Adrenal gland (tissue), 5 donors: ENCODE measurements at regions not wholly inside any gene's neighbourhood (a gene's known extent, or its start where the extent isn't known, plus 50 kb on each side); places are given as distances from the start of the nearest gene placed in this dataset.

Experiments
- POLR2A ChIP-seq, 2 donors: fragments of 450-650 bp; IDR thresholded peaks; one replicate each; pipeline ENCODE4 v1.6.1; 2017; ENCODE audit warnings: antibody characterized with exemption in 2 of 2, mild to moderate bottlenecking in 2 of 2, moderate library complexity in 1 of 2
- TF ChIP-seq, protein P1 (sequence below), 6 experiments: fragments of 450-650 bp in 4 of 6; fragments of 200-600 bp in 2 of 6; sonication (generic) in 1 of 6; IDR thresholded peaks; 1 replicate in 5 of 6; 2 replicates in 1 of 6; pipeline versions ENCODE4 v1.5.1 to v1.8.0; 2016 to 2021; ENCODE audit warnings: antibody characterized with exemption in 6 of 6, mild to moderate bottlenecking in 2 of 6, moderate library complexity in 1 of 6
- donor health status: DM: no; HTN: no; CAD: no.

DNA sequence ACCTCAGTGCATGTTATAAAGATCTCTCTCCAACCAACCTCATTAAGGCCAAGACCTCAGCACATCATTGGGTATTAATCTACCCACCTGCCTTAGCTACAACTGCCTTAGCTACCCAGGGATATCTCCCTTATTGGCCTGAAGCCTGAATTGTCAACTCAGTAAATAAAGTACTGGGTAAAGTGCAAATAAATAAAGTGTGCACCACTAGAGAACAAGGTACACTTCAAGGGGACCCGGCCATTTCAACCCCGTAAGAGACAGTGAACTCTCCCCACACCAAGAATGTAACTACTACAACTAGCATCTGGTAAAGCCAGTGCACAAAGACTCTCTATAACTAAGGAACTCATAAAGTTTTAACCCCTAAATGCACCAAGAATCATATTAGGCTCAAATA is 61.7 kb upstream of the POU3F4 start:
- no peak for TF ChIP-seq POLR2A (IDR thresholded peaks at IDR 0.05)
- TF ChIP-seq, protein P1, sequence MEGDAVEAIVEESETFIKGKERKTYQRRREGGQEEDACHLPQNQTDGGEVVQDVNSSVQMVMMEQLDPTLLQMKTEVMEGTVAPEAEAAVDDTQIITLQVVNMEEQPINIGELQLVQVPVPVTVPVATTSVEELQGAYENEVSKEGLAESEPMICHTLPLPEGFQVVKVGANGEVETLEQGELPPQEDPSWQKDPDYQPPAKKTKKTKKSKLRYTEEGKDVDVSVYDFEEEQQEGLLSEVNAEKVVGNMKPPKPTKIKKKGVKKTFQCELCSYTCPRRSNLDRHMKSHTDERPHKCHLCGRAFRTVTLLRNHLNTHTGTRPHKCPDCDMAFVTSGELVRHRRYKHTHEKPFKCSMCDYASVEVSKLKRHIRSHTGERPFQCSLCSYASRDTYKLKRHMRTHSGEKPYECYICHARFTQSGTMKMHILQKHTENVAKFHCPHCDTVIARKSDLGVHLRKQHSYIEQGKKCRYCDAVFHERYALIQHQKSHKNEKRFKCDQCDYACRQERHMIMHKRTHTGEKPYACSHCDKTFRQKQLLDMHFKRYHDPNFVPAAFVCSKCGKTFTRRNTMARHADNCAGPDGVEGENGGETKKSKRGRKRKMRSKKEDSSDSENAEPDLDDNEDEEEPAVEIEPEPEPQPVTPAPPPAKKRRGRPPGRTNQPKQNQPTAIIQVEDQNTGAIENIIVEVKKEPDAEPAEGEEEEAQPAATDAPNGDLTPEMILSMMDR (IDR thresholded peaks at IDR 0.05) = no peak
